NOMO-1 treated with DMSO at 0.1 percent for 48 hours (cell line): ENCODE measurements at regions not wholly inside any gene's neighbourhood (a gene's known extent, or its start where the extent isn't known, plus 50 kb on each side); places are given as distances from the start of the nearest gene placed in this dataset.
"Not testable (repeated sequence)": the region's sequence is repeated elsewhere in the genome, so short reads cannot be mapped to it uniquely, and the experiment has no call there.

ENCODE experiments used
- DNase-seq: peaks from one replicate; lab custom pipeline; 2025; ENCODE audit not compliant: unreplicated experiment; lab: John Stamatoyannopoulos, UW

- no peak for DNase-seq
Observed at GRCh38 chr11:114928260-114928870, 250.0 kb downstream of the NXPE2 start.

GRCh38 chr11:114929351-114930000, 251.1 kb downstream of the NXPE2 start:
- DNase-seq: no peak

- DNase-seq: no peak
Observed at GRCh38 chr11:114938799-114939198, 260.5 kb downstream of the NXPE2 start.

GRCh38 chr11:114942207-114942606, 263.9 kb downstream of the NXPE2 start:
- no peak for DNase-seq

- DNase-seq: no peak
Observed at GRCh38 chr11:114949614-114950351, 271.5 kb downstream of the NXPE2 start.

DNA sequence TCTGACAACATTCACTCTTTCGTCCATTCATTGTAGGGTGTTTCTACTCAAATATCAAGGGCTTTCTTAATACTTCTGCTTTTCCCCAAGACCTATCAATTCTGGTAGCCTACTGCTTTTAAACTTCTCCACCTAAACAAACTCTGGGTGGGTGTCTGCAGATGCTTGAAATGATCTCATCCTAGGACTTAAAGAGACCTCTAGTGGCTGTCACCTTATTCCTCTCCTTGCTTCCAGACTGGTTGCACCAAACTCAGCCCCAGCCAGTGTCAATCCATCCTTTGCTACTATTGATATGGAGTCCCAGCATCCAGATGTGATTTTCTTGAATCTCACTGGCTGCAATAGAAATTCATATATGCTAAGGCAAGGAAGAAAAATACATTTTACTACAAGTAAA, 274.7 kb downstream of the NXPE2 start:
- DNase-seq: no peak

DNA sequence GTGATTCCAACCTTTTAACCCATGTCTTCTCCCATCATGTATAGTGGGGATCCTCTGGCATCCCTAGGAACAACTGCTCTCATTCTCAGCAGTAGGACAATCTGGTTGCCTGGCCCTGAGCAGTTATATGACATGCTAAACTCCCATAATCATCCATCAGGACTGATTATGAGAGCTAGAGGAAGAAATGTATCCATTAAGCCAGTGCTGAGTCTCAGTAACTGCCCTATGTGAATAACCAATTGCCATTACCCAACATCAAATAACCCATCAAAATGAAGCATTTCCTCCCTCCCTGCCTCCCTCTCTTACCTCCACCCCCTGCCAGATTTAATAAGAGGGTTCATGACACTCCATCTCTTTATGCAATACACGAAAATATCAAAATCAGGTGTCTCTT, 277.6 kb downstream of the NXPE2 start:
- no peak for DNase-seq

DNA sequence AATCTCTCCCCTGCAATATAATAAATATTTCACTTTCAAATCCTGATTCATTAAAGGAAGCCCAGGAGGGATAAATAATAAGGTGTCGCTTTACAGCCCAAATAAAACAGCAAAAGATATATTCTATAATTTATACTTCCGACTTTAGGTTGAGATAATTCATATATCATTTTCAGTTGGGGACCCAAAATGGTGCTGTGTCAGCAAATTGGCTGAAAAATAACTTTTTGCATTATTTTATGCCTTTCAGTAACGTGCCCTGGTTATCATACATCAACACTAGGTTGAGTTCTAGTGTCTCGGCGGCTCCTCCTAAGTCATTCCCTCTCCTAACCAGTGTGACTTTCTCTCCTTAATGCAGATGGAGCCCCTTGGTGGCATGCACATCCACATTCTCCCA, 278.2 kb downstream of the NXPE2 start:
- no peak for DNase-seq

DNA sequence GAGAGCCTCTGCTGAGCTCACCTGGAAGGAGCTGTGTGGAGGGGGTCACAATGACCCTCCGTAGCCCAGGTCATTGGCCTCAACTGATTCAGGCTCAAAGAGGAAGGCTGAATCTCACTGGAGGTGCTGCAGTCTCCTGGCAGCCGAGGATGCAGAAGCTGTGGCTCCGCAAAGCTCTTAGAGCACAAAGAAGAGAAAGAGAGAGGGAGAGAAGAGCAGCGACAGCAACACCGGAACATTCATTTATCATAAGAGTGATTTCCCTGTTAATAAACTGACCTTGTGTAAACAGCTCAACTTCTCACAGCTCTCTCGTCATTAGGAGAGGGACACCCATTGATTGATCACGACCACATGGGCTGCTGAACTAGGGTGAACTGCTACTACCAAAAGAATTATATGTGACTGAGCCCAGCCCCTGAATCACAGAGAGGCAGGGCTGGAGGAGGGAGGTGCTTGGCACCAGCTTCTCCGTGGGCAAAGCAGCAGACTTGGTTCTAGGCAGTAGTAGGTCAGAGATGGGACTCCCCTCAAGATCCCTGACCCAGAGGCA, 281.7 kb downstream of the NXPE2 start:
- DNase-seq: no peak

DNA sequence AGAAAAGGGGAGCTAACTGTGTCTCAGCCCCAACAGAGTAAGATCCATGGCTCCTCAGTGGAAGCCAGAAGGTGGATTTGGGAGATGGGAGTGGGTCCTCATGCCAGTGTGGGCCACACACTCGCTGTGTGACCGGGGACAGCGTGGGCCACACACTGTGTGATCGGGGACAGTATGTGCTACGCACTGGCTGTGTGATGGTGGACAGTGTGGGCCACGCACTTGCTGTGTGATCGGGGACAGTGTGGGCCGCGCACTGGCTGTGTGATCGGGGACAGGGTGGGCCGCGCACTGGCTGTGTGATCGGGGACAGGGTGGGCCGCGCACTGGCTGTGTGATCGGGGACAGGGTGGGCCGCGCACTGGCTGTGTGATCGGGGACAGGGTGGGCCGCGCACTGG, 282.5 kb downstream of the NXPE2 start:
- not testable (repeated sequence) for DNase-seq

GRCh38 chr11:114964676-114965214, 286.4 kb downstream of the NXPE2 start:
- no peak for DNase-seq

GRCh38 chr11:114970927-114971645, 292.8 kb downstream of the NXPE2 start:
- DNase-seq: no peak

DNA sequence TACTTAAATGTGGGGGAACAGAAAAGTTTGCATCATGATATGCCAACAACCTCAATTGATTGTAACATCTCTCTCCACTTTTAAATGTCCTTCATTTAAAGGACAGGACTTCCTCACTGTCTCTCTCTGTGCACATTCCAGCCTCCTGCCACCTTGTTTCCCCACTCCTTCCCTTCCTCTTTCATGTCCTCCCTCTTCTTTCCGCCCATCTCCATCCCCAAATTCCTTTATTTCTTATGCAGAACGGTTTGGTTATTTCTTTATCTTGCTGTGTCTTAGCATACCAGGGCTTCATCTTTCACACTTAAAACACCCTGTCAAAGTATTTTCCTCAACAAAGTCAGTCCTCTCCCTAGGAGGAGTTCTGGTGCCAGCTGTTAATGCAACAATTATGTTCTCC, 293.8 kb downstream of the NXPE2 start:
- DNase-seq: no peak

- no peak for DNase-seq
Observed at GRCh38 chr11:114977651-114978050, 299.3 kb downstream of the NXPE2 start.

DNA sequence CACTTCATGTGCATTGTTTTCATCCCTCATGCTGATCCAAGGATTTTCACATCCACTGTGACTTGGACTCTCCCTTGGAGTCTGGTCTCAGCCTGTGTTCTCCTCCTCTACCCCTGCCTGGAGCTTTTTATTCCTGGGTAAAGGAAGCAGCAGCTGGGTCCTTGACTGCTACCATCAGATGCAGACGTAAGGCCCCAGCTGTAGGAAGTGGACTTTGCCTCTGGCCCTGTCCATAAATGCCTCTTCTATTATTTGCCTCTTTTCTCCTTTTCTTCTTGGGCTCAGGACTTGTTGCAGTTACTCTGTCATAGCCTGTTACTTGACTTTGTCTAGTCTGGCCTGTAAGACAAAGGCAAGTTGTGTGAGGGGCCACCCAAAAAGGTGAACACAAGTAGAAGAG, 303.8 kb downstream of the NXPE2 start:
- DNase-seq: no peak

DNA sequence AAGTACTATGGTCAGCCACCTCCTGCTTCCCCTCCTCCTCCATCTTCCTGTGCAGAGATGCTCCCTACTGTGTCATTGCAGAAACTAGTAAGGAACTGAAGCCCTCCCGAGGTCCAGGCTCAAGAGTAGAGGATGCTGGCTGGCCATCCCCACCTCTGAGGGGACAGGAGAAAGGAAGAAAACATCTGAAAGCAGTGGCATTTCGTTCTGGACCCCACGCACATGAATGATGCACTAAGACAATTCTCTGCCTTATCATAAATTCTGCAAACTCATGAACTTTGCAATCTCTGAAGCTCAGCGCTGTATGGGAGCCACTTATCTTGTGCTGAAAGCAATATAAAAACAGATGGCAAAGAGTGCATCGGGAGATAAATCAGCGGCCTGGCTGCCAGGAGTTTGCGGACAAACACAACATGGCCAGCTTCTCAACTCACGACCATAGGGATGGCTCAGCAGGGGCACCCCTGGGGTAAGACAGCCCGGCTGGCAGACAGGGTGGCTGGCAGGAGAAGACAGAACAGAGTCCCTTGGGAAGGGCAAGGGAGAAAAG, 306.4 kb downstream of the NXPE2 start:
- no peak for DNase-seq

DNA sequence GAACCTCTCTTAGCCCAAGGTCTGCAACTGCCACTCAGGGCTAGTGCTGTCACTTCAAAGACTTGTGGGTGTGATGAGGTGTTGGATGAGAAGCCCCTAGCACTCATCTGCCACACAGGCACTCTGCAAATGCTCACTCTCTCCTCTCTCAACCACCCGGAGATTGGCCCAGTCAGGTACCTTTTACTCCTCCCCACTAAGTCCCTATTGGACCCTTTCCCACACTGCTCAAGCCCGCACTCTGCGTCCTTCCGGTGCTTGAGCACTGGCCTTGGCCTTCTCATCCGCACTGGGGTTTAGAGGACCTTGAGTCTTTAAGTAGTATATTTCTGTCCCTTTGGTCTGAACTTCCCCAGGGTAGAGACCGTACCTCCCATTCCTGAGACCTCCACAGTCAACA, 308.0 kb downstream of the NXPE2 start:
- no peak for DNase-seq

DNA sequence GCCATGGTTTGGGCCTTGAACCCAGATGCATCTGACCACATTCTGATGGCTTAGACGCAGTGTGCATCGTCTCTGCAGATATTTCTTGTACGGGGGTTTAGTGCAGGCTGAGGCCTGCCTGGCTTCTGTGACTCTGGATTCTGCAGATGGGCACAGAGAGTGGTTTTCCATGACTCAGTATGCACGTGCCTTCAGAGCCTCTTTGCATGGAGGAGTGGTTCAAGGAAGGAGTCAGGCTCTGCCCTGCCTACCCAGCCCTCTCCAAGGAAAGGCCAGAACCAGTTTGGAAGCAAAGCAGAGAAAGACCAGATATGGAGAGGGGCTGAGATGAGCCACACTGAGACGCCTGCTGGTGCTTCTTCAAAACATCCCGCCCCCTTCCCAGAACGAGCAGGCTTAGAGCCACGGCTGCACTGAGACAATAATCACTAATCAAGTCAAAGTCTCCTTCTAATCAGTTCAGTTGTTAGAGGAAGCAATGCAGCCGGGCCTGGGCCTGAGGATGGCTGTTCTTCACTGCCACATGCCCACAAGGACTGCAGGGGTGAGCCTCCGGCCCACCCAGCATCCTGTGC, 308.9 kb downstream of the NXPE2 start:
- DNase-seq: no peak

GRCh38 chr11:114988644-114989043, 310.3 kb downstream of the NXPE2 start:
- DNase-seq: no peak

GRCh38 chr11:114989536-114989935, 311.2 kb downstream of the NXPE2 start:
- DNase-seq: no peak

GRCh38 chr11:115005663-115006062, 327.3 kb downstream of the NXPE2 start:
- no peak for DNase-seq
